ENCODE measurements at regions not wholly inside any gene's neighbourhood (a gene's known extent, or its start where the extent isn't known, plus 50 kb on each side); places are given as distances from the start of the nearest gene placed in this dataset.

GRCh38 chr9:109723781-109724180 lies 56.2 kb upstream of the PALM2AKAP2 start:
- in situ Hi-C loops (cut with MboI; ENCODE audit: low pct_unique_long_range_greater_than_20kb, low sequenced_read_pairs): no loop called here
- DNase-seq: no peak

- no peak for DNase-seq
- in situ Hi-C loops (cut with MboI; ENCODE audit: low pct_unique_long_range_greater_than_20kb, low sequenced_read_pairs): no loop called here
These were observed 54.5 kb upstream of the PALM2AKAP2 start for GRCh38 chr9:109725460-109725859.

DNA sequence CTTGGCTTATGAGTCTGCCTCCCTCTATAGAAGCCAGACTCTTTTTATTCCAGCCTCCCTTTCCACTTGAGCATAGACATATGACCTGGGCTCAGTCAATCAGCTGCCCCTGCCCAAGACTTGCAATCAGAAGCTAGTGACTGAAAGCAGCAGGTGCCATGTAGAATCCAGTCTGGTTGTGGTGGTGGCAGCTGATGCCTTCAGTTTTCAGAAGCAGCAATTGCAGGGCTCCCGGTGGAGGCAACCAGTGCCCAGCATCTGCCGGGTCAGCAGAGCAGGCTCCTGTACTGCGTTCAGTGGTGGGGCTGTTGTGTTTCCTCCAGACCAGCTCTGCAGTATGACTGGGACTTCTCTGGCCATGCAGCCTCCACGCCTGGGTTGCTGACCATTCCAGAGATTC lies 53.9 kb upstream of the PALM2AKAP2 start:
- DNase-seq: no peak
- in situ Hi-C loops (cut with MboI; ENCODE audit: low pct_unique_long_range_greater_than_20kb, low sequenced_read_pairs): no loop called here

DNA sequence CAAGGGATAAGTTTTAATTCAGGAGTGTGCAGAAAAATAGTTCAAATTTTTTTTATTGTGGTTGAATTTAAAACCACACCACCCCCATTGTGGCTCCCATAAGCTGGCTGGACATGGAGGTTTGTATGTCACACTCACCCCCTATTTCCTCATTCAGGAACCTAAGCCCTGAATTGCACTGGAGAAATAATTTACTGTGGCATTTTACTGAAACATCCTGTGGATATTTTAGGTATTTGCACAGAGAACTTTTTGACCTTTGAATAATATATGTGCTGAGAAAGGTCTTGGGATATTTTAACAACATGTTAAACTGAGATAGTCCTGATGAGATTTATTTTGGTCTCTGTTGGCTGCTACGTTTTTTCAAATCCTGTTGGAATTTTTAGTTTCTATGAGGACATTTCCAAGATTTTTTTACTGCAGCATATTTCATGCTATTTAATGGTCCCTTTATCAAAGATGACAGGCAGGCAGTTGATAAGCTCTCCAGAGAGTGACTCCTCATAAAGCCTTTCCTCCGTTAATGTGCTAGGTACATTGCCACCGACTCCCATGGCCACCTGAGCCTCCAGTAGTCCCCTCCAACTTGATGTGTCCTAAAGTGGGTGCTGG lies 51.2 kb upstream of the PALM2AKAP2 start:
- no peak for DNase-seq
- in situ Hi-C loops (cut with MboI; ENCODE audit: low pct_unique_long_range_greater_than_20kb, low sequenced_read_pairs): no loop called here

DNA sequence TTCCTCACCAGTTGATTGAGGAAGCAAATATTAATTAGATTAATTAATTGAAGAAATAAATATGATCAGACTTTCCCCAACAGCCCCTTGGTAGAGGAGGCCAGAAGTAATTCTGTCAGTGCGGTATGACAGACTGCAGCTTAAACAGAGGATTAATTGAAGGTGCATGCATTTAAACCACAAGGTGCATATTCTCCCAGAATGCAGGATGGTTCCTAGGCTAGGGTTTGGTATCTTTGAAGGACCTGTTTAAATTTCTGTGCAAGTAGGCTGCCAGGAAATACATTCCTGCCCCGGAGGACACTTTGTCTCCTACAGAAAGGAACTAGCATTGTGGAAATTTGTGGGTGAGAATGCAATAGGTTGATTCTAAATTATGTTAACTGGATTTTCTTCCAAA lies 50.5 kb upstream of the PALM2AKAP2 start:
- in situ Hi-C loops (cut with MboI; ENCODE audit: low pct_unique_long_range_greater_than_20kb, low sequenced_read_pairs): no loop called here
- no peak for DNase-seq
